ENCODE measurements at regions not wholly inside any gene's neighbourhood (a gene's known extent, or its start where the extent isn't known, plus 50 kb on each side); places are given as distances from the start of the nearest gene placed in this dataset.

GRCh38 chr13:107205318-107206104 is 637.6 kb upstream of the ARGLU1 start:
- H3K27me3 Mint-ChIP-seq (ENCODE audit: low read depth) = peaks cover 22% of the 10 kb centered on the region
- peaks cover 3% of the 10 kb centered on the region for H3K4me1 Mint-ChIP-seq
- H3K9me3 Mint-ChIP-seq = no peaks in the 10 kb centered on the region
- no peaks in the 10 kb centered on the region for H3K36me3 Mint-ChIP-seq (ENCODE audit: low read depth)
- TF ChIP-seq, protein P1, sequence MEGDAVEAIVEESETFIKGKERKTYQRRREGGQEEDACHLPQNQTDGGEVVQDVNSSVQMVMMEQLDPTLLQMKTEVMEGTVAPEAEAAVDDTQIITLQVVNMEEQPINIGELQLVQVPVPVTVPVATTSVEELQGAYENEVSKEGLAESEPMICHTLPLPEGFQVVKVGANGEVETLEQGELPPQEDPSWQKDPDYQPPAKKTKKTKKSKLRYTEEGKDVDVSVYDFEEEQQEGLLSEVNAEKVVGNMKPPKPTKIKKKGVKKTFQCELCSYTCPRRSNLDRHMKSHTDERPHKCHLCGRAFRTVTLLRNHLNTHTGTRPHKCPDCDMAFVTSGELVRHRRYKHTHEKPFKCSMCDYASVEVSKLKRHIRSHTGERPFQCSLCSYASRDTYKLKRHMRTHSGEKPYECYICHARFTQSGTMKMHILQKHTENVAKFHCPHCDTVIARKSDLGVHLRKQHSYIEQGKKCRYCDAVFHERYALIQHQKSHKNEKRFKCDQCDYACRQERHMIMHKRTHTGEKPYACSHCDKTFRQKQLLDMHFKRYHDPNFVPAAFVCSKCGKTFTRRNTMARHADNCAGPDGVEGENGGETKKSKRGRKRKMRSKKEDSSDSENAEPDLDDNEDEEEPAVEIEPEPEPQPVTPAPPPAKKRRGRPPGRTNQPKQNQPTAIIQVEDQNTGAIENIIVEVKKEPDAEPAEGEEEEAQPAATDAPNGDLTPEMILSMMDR (IDR thresholded peaks at IDR 0.05; ENCODE audit: unreplicated experiment in 3 of 3) = peak; percentile 97 to 99 (median 99)
- no peak overlapping the region for H3K4me3 Mint-ChIP-seq
- no peak overlapping the region for H3K27ac Mint-ChIP-seq

- Mint-ChIP-seq H3K9me3 (no peaks in the 10 kb centered on the region), H3K27ac (peak overlapping the region in 1 of 3 experiments; percentile 59)
These were observed 635.4 kb upstream of the ARGLU1 start for GRCh38 chr13:107203146-107203847.

GRCh38 chr13:107202371-107203023 is 634.6 kb upstream of the ARGLU1 start:
- no peaks in the 10 kb centered on the region for H3K4me1 Mint-ChIP-seq
- H3K9me3 Mint-ChIP-seq = no peaks in the 10 kb centered on the region
- H3K27me3 Mint-ChIP-seq (ENCODE audit: low read depth) = peaks cover 11% of the 10 kb centered on the region
- TF ChIP-seq, protein P1 (IDR thresholded peaks at IDR 0.05; ENCODE audit: unreplicated experiment in 3 of 3) = no peak
- no peak overlapping the region for H3K4me3 Mint-ChIP-seq
- no peaks in the 10 kb centered on the region for H3K36me3 Mint-ChIP-seq (ENCODE audit: low read depth)
- H3K27ac Mint-ChIP-seq = no peak overlapping the region

More at GRCh38 chr13:107203146-107203847, 635.4 kb upstream of the ARGLU1 start:
- H3K4me3 Mint-ChIP-seq = no peak overlapping the region
- H3K4me1 Mint-ChIP-seq = no peaks in the 10 kb centered on the region
- TF ChIP-seq, protein P1 (IDR thresholded peaks at IDR 0.05; ENCODE audit: unreplicated experiment in 3 of 3) = peak; percentile 28 to 50 (median 34)
- H3K27me3 Mint-ChIP-seq (ENCODE audit: low read depth) = peaks cover 16% of the 10 kb centered on the region
- H3K36me3 Mint-ChIP-seq (ENCODE audit: low read depth) = no peaks in the 10 kb centered on the region

DNA sequence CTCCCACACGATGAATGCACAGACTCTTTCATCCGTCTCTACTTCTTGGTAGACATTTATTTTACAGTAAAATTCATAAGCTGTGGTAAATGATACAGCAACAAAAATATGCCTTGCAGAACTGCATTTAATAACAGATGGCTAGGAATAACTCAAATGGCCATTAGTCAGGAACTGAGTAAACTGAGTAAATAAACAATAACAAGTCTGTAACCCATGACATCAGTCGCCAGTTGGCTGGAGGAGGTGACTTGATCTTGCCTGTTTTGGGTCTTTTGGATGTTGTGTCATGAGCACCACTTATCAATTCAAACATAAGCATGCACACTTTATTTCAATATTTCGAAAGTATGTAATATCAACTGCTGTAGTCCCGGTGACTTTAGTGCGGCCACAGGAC is 632.6 kb upstream of the ARGLU1 start:
- Mint-ChIP-seq H3K9me3 (no peaks in the 10 kb centered on the region), H3K36me3 (ENCODE audit: low read depth) (no peaks in the 10 kb centered on the region), H3K4me1 (no peaks in the 10 kb centered on the region)

DNA sequence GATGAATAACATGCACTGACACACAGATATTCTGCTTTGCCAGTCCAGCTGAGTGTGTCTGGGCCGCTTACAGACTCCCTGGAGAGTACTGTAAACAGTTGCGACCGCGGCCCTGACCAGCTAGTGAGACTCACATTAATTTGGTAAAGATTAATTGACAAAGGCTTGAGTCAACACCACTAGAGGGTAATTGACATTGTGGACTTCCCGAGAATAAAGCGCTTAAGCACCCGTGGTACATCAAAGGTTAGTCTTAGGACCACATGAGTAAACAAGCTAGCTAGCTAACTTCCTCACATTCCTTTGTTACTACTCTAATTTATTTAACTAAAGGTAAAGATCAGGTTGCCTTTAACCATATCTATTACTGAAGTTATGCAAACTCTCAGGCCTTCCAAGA is 624.4 kb upstream of the ARGLU1 start:
- Mint-ChIP-seq H3K27ac (no peak overlapping the region), H3K4me1 (no peaks in the 10 kb centered on the region), H3K36me3 (ENCODE audit: low read depth) (no peaks in the 10 kb centered on the region), H3K27me3 (ENCODE audit: low read depth) (peaks cover 3% of the 10 kb centered on the region), H3K9me3 (peaks cover 6% of the 10 kb centered on the region), H3K4me3 (no peak overlapping the region)
- TF ChIP-seq, protein P1 (IDR thresholded peaks at IDR 0.05; ENCODE audit: unreplicated experiment in 3 of 3) = no peak

More for the DNA sequence above, 632.6 kb upstream of the ARGLU1 start:
- Mint-ChIP-seq H3K4me3 (no peak overlapping the region), H3K27ac (no peak overlapping the region), H3K27me3 (ENCODE audit: low read depth) (peaks cover 10% of the 10 kb centered on the region)
- TF ChIP-seq, protein P1 (IDR thresholded peaks at IDR 0.05; ENCODE audit: unreplicated experiment in 3 of 3) = no peak
